ENCODE measurements at regions not wholly inside any gene's neighbourhood (a gene's known extent, or its start where the extent isn't known, plus 50 kb on each side); places are given as distances from the start of the nearest gene placed in this dataset.

- Histone ChIP-seq H3K27me3 (ENCODE audit: control insufficient read depth, insufficient read depth, low read length) (no peaks in the 10 kb centered on the region), H3K4me3 (ENCODE audit: low read depth, low read length) (no peak overlapping the region), H3K36me3 (ENCODE audit: control insufficient read depth, insufficient read depth, low read length) (no peaks in the 10 kb centered on the region)
- DNase-seq (ENCODE audit: low read depth) = no peak
- ChIA-PET POLR2A (no interaction called here), CTCF (no interaction called here)
- no peak for TF ChIP-seq CTCF (IDR thresholded peaks at IDR 0.05; ENCODE audit: insufficient read depth, low read depth, low read length)
These were observed 572.5 kb upstream of the ISX start for GRCh38 chr22:34493486-34493885.

- H3K4me3 ChIP-seq (ENCODE audit: low read depth, low read length) = no peak overlapping the region
- no peak for TF ChIP-seq CTCF (IDR thresholded peaks at IDR 0.05; ENCODE audit: insufficient read depth, low read depth, low read length)
- H3K27me3 ChIP-seq (ENCODE audit: control insufficient read depth, insufficient read depth, low read length) = no peaks in the 10 kb centered on the region
- H3K36me3 ChIP-seq (ENCODE audit: control insufficient read depth, insufficient read depth, low read length) = no peaks in the 10 kb centered on the region
- DNase-seq (ENCODE audit: low read depth) = no peak
- POLR2A ChIA-PET = no interaction called here
- CTCF ChIA-PET = no interaction called here
These were observed 564.5 kb upstream of the ISX start for GRCh38 chr22:34501366-34501965.

- H3K4me3 ChIP-seq (ENCODE audit: low read depth, low read length) = no peak overlapping the region
- DNase-seq (ENCODE audit: low read depth) = no peak
- CTCF ChIA-PET = no interaction called here
- POLR2A ChIA-PET = no interaction called here
- no peaks in the 10 kb centered on the region for H3K27me3 ChIP-seq (ENCODE audit: control insufficient read depth, insufficient read depth, low read length)
- no peaks in the 10 kb centered on the region for H3K36me3 ChIP-seq (ENCODE audit: control insufficient read depth, insufficient read depth, low read length)
- TF ChIP-seq CTCF (IDR thresholded peaks at IDR 0.05; ENCODE audit: insufficient read depth, low read depth, low read length) = no peak
These were observed 563.1 kb upstream of the ISX start for GRCh38 chr22:34502821-34503220.

GRCh38 chr22:34508797-34509196 is 557.2 kb upstream of the ISX start:
- no peaks in the 10 kb centered on the region for H3K36me3 ChIP-seq (ENCODE audit: control insufficient read depth, insufficient read depth, low read length)
- POLR2A ChIA-PET = no interaction called here
- H3K4me3 ChIP-seq (ENCODE audit: low read depth, low read length) = no peak overlapping the region
- no peaks in the 10 kb centered on the region for H3K27me3 ChIP-seq (ENCODE audit: control insufficient read depth, insufficient read depth, low read length)
- CTCF ChIA-PET = no interaction called here
- DNase-seq (ENCODE audit: low read depth) = no peak
- no peak for TF ChIP-seq CTCF (IDR thresholded peaks at IDR 0.05; ENCODE audit: insufficient read depth, low read depth, low read length)

GRCh38 chr22:34526681-34527080 is 539.3 kb upstream of the ISX start:
- no peak for DNase-seq (ENCODE audit: low read depth)
- TF ChIP-seq CTCF (IDR thresholded peaks at IDR 0.05; ENCODE audit: insufficient read depth, low read depth, low read length) = no peak
- no peaks in the 10 kb centered on the region for H3K36me3 ChIP-seq (ENCODE audit: control insufficient read depth, insufficient read depth, low read length)
- POLR2A ChIA-PET = no interaction called here
- no peak overlapping the region for H3K4me3 ChIP-seq (ENCODE audit: low read depth, low read length)
- H3K27me3 ChIP-seq (ENCODE audit: control insufficient read depth, insufficient read depth, low read length) = no peaks in the 10 kb centered on the region
- CTCF ChIA-PET = no interaction called here
